Hematopoietic multipotent progenitor cell treated with erythropoietin and hydrocortisone succinate and interleukin-3 and kit ligand, for 8 days (in vitro differentiated cells): ENCODE measurements at regions not wholly inside any gene's neighbourhood (a gene's known extent, or its start where the extent isn't known, plus 50 kb on each side); places are given as distances from the start of the nearest gene placed in this dataset.
"Not testable (repeated sequence)": the region's sequence is repeated elsewhere in the genome, so short reads cannot be mapped to it uniquely, and the experiment has no call there.

Experiments used
- DNase-seq: peaks from one replicate; pipeline ENCODE4 v3.0.0-alpha.2; 2015

GRCh38 chr12:90250766-90251165, 542.1 kb upstream of the ATP2B1 start:
- no peak for DNase-seq

GRCh38 chr12:90250042-90250441, 541.4 kb upstream of the ATP2B1 start:
- no peak for DNase-seq

GRCh38 chr12:90246688-90247087, 538.0 kb upstream of the ATP2B1 start:
- DNase-seq: no peak

GRCh38 chr12:90245391-90245790, 536.8 kb upstream of the ATP2B1 start:
- DNase-seq: no peak

- DNase-seq: no peak
Measured at GRCh38 chr12:90244232-90244631, 535.6 kb upstream of the ATP2B1 start.

- DNase-seq: no peak
Measured at GRCh38 chr12:90243211-90243610, 534.6 kb upstream of the ATP2B1 start.

GRCh38 chr12:90239732-90240260, 531.2 kb upstream of the ATP2B1 start:
- no peak for DNase-seq

- DNase-seq: no peak
Measured at GRCh38 chr12:90238663-90239271, 530.1 kb upstream of the ATP2B1 start.

GRCh38 chr12:90237841-90238240, 529.2 kb upstream of the ATP2B1 start:
- DNase-seq: no peak

- DNase-seq: no peak
Measured at GRCh38 chr12:90235642-90236041, 527.0 kb upstream of the ATP2B1 start.

GRCh38 chr12:90234472-90234871, 525.8 kb upstream of the ATP2B1 start:
- DNase-seq: no peak

GRCh38 chr12:90233168-90234100, 524.8 kb upstream of the ATP2B1 start:
- no peak for DNase-seq

GRCh38 chr12:90229407-90230170, 521.0 kb upstream of the ATP2B1 start:
- DNase-seq: no peak

GRCh38 chr12:90226211-90226610, 517.6 kb upstream of the ATP2B1 start:
- no peak for DNase-seq

- no peak for DNase-seq
Measured at GRCh38 chr12:90216815-90217214, 508.2 kb upstream of the ATP2B1 start.

GRCh38 chr12:90216020-90216552, 507.4 kb upstream of the ATP2B1 start:
- no peak for DNase-seq

- DNase-seq: no peak
Measured at GRCh38 chr12:90211017-90211416, 502.4 kb upstream of the ATP2B1 start.

- DNase-seq: no peak
Measured at GRCh38 chr12:90209029-90209428, 500.4 kb upstream of the ATP2B1 start.

- not testable (repeated sequence) for DNase-seq
Measured at GRCh38 chr12:90208379-90208778, 499.7 kb upstream of the ATP2B1 start.

- DNase-seq: no peak
Measured at GRCh38 chr12:90207799-90208198, 499.2 kb upstream of the ATP2B1 start.

GRCh38 chr12:90205165-90205564, 496.5 kb upstream of the ATP2B1 start:
- no peak for DNase-seq

- no peak for DNase-seq
Measured at GRCh38 chr12:90203556-90203955, 494.9 kb upstream of the ATP2B1 start.

GRCh38 chr12:90199006-90199405, 490.4 kb upstream of the ATP2B1 start:
- no peak for DNase-seq
